Heart left ventricle (tissue), 13 donors: ENCODE measurements at regions not wholly inside any gene's neighbourhood (a gene's known extent, or its start where the extent isn't known, plus 50 kb on each side); places are given as distances from the start of the nearest gene placed in this dataset.

ENCODE experiments used
- POLR2A ChIP-seq, 2 donors: fragments of 450-650 bp; IDR thresholded peaks; one replicate each; pipeline ENCODE4 v1.6.1; 2017; ENCODE audit warnings: antibody characterized with exemption in 2 of 2, mild to moderate bottlenecking in 2 of 2, moderate library complexity in 2 of 2
- TF ChIP-seq, protein P1 (sequence below), 12 donors: fragments of 200-600 bp; sonication (generic) in 4 of 12; IDR thresholded peaks; one replicate each; pipeline versions ENCODE4 v1.5.0 to v1.8.0; 2018 to 2022; ENCODE audit warnings: antibody characterized with exemption in 12 of 12, mild to moderate bottlenecking in 5 of 12
- donor health status: ischemic (EF 13 %, LVEDD 7.1; RV severe dilation, severe dysfunction).
- donor health status: DM: no; HTN: yes; CAD: no.
- donor health status: DM: no; HTN: no; CAD: no.
- donor health status: ischemic (EF 25% LVEDD 6.9; RV normal size, moderate dysfunction).
- donor health status: ischemic (EF 25% LVEDD 5.7; RV mildly dilated, moderate dysfunction).
- donor health status: ischemic (EF 35%, LVEDD 5.7; RV mildly dilated, moderate dysfunction).
- donor health status: nonischemic (EF 11% LVEDD 7.7; RV severe dilation, severe dysfunction).
- donor health status: DM: yes; HTN: yes; CAD: no.
- donor health status: PGD.
- donor health status: ischemic (EF 29% LVEDD 5.4; RV normal size, mild dysfunction).
- donor health status: nonischemic (EF 23%, LVEDD 6.1; RV moderate dilation, normal function).

DNA sequence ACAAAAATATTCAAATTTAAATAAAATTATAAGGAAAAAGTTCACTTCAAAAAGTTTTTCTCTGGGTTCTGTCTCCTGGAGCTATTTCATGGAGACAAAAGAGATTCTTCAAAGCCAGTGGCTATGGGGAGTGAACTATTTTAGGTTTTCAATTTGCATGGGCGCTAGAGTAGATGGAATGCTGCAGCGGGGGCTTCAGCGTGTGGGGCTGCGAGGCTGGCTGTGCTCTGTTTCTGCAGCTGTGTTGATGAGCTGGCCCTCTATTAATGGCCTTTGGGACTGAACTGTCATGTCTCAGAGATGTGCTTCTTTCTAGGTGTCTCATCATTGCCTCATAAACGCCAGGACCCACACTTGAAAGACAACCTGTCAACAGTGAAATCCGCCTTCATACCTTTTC lies 108.4 kb upstream of the NPY start:
- TF ChIP-seq, protein P1, sequence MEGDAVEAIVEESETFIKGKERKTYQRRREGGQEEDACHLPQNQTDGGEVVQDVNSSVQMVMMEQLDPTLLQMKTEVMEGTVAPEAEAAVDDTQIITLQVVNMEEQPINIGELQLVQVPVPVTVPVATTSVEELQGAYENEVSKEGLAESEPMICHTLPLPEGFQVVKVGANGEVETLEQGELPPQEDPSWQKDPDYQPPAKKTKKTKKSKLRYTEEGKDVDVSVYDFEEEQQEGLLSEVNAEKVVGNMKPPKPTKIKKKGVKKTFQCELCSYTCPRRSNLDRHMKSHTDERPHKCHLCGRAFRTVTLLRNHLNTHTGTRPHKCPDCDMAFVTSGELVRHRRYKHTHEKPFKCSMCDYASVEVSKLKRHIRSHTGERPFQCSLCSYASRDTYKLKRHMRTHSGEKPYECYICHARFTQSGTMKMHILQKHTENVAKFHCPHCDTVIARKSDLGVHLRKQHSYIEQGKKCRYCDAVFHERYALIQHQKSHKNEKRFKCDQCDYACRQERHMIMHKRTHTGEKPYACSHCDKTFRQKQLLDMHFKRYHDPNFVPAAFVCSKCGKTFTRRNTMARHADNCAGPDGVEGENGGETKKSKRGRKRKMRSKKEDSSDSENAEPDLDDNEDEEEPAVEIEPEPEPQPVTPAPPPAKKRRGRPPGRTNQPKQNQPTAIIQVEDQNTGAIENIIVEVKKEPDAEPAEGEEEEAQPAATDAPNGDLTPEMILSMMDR (IDR thresholded peaks at IDR 0.05) = no peak
- TF ChIP-seq POLR2A (IDR thresholded peaks at IDR 0.05) = no peak
